HepG2 (cell line): ENCODE measurements at regions not wholly inside any gene's neighbourhood (a gene's known extent, or its start where the extent isn't known, plus 50 kb on each side); places are given as distances from the start of the nearest gene placed in this dataset.

Experiments used
- ATAC-seq: fragments of 200-7000 bp; cut with Tn5 transposase; 3 replicates; pipeline ENCODE4 v1.9.1; 2020; ENCODE audit warnings: mild to moderate bottlenecking, moderate library complexity
- BruUV-seq: library from RNA; stranded (reverse); fragments of 400-500 nt; replicated peaks from 2 replicates; lab custom pipeline; 2021; lab: Mats Ljungman, UMichigan
- CTCF ChIA-PET: fragments of 300-600 bp; formaldehyde crosslinking; extraction: SDS; loops from one replicate; lab custom pipeline; 2021; ENCODE audit warnings: low total read pairs, inconsistent platforms, low intra/inter-chr PET ratio; lab: Yijun Ruan, JAX
- POLR2A ChIA-PET: fragments of 350-600 bp; sonication (Branson Sonifier 250); formaldehyde crosslinking; loops from one replicate; lab custom pipeline; 2020; ENCODE audit warnings: antibody characterized with exemption, inconsistent platforms; lab: Yijun Ruan, JAX
- DNase-seq: peaks from one replicate; pipeline ENCODE4 v3.0.0-alpha.2; 2015; ENCODE audit warnings: low spot score
- FAIRE-seq: peaks from 3 replicates; lab custom pipeline; 2011; peaks lifted over from hg19 to GRCh38; lab: Jason Lieb, UNC
- H2AFZ ChIP-seq: one replicate; pipeline ENCODE4 v1.6.1; 2011; ENCODE audit warnings: low read length, inconsistent platforms
- H3K27ac ChIP-seq: fragments of 300-600 bp; 3 replicates; pipeline ENCODE4 v1.8.0; 2011; ENCODE audit warnings: mixed run types, mild to moderate bottlenecking, mixed read lengths, low read length, inconsistent platforms; ENCODE audit not compliant: insufficient read depth; ENCODE audit errors: extremely low read length
- H3K27me3 ChIP-seq, 2 experiments: fragments of 200-600 bp in 1 of 2; 2 replicates in 1 of 2; 3 replicates in 1 of 2; pipeline versions ENCODE4 v1.6.0 to v1.8.0; 2011; ENCODE audit warnings: low read length in 2 of 2, mild to moderate bottlenecking in 2 of 2, moderate library complexity in 2 of 2, inconsistent platforms in 1 of 2; ENCODE audit not compliant: insufficient read depth in 2 of 2, control insufficient read depth in 1 of 2
- H3K36me3 ChIP-seq, 2 experiments: fragments of 200-600 bp in 1 of 2; replicated peaks in 1 of 2; 2 replicates in 1 of 2; 3 replicates in 1 of 2; pipeline versions ENCODE4 v1.5.1 to v1.8.0; 2011; ENCODE audit warnings: low read length in 2 of 2, inconsistent platforms in 1 of 2; ENCODE audit not compliant: insufficient read depth in 2 of 2, control insufficient read depth in 1 of 2
- H3K4me1 ChIP-seq: 2 replicates; pipeline ENCODE4 v1.5.1; 2012; ENCODE audit warnings: low read length, inconsistent platforms; ENCODE audit not compliant: insufficient read depth
- H3K4me2 ChIP-seq: 2 replicates; pipeline ENCODE4 v1.6.0; 2011; ENCODE audit warnings: low read depth, low read length, inconsistent platforms
- H3K4me3 ChIP-seq, 3 experiments: fragments of 200-600 bp in 1 of 3; sonication (generic), shearing (Covaris generic) in 1 of 3; replicated peaks in 1 of 3; 2 replicates each; pipeline ENCODE4 v1.5.1; 2011 to 2016; ENCODE audit warnings: low read length in 3 of 3, inconsistent platforms in 2 of 3, low read depth in 2 of 3, mild to moderate bottlenecking in 2 of 3, control low read depth in 1 of 3, mixed read lengths in 1 of 3; ENCODE audit not compliant: insufficient read depth in 1 of 3
- H3K79me2 ChIP-seq: one replicate; pipeline ENCODE4 v1.6.1; 2011; ENCODE audit warnings: low read length, inconsistent platforms; ENCODE audit not compliant: insufficient read depth
- H3K9ac ChIP-seq: 2 replicates; pipeline ENCODE4 v1.6.0; 2011; ENCODE audit warnings: mild to moderate bottlenecking, low read depth, low read length, inconsistent platforms; ENCODE audit not compliant: insufficient read depth
- H3K9me3 ChIP-seq: 2 replicates; pipeline ENCODE4 v1.5.1; 2012; ENCODE audit warnings: mild to moderate bottlenecking, low read length
- H4K20me1 ChIP-seq: 2 replicates; pipeline ENCODE4 v1.6.0; 2011; ENCODE audit warnings: inconsistent platforms, mild to moderate bottlenecking, low read length, moderate library complexity; ENCODE audit not compliant: insufficient read depth
- CTCF ChIP-seq: sonication (generic); formaldehyde crosslinking; IDR thresholded peaks from 2 replicates; pipeline ENCODE4 v1.5.0; 2020; ENCODE audit warnings: mild to moderate bottlenecking, missing genetic modification reagents, moderate library complexity
- HDAC2 ChIP-seq: sonication (generic); formaldehyde crosslinking; IDR thresholded peaks from 2 replicates; pipeline ENCODE4 v1.4.0; 2020; ENCODE audit warnings: missing genetic modification reagents
- NCOA5 ChIP-seq: sonication (generic); formaldehyde crosslinking; IDR thresholded peaks from 2 replicates; pipeline ENCODE4 v1.4.0; 2020; ENCODE audit warnings: missing genetic modification reagents
- RAD21 ChIP-seq: fragments of 450-650 bp; formaldehyde crosslinking; IDR thresholded peaks from 2 replicates; pipeline ENCODE4 v1.5.0; 2020; ENCODE audit warnings: mild to moderate bottlenecking
- STAG1 ChIP-seq: sonication (generic); formaldehyde crosslinking; IDR thresholded peaks from 2 replicates; pipeline ENCODE4 v1.4.0; 2020; ENCODE audit warnings: missing genetic modification reagents
- TERF1 ChIP-seq: sonication (generic); formaldehyde crosslinking; IDR thresholded peaks from 2 replicates; pipeline ENCODE4 v1.8.0; 2022; ENCODE audit warnings: mild to moderate bottlenecking, missing genetic modification reagents, moderate library complexity
- XRCC5 ChIP-seq: fragments of 200-400 bp; formaldehyde crosslinking; optimal IDR thresholded peaks from 2 replicates; pipeline ENCODE3; 2017; ENCODE audit warnings: mild to moderate bottlenecking, low read length
- ZNF678 ChIP-seq: sonication (generic); formaldehyde crosslinking; IDR thresholded peaks from 2 replicates; pipeline ENCODE4 v1.4.0; 2020; ENCODE audit warnings: mild to moderate bottlenecking, missing genetic modification reagents
- ZNF713 ChIP-seq: sonication (generic); formaldehyde crosslinking; IDR thresholded peaks from 2 replicates; pipeline ENCODE4 v1.4.0; 2020; ENCODE audit warnings: mild to moderate bottlenecking, missing genetic modification reagents
- ZNF891 ChIP-seq: sonication (generic); formaldehyde crosslinking; IDR thresholded peaks from 2 replicates; pipeline ENCODE4 v1.5.0; 2020; ENCODE audit warnings: mild to moderate bottlenecking, missing genetic modification reagents
- WGBS: methylation state at CpG from one replicate; pipeline ENCODE4 v1.1.6; 2017; ENCODE audit warnings: low lambda C conversion rate; 5-methylcytosine and 5-hydroxymethylcytosine counted together
- in situ Hi-C: cut with HindIII; loops from 2 replicates; pipeline ENCODE4 v1.10.0; 2017; ENCODE audit warnings: low pct_unique_long_range_greater_than_20kb; ENCODE audit not compliant: extremely low pct_ligation_motif_present
- intact Hi-C: fragments of 100-400 bp; cut with micrococcal nuclease; formaldehyde crosslinking; loops from one replicate; pipeline ENCODE4 v1.10.0; 2022; ENCODE audit not compliant: unreplicated experiment

DNA sequence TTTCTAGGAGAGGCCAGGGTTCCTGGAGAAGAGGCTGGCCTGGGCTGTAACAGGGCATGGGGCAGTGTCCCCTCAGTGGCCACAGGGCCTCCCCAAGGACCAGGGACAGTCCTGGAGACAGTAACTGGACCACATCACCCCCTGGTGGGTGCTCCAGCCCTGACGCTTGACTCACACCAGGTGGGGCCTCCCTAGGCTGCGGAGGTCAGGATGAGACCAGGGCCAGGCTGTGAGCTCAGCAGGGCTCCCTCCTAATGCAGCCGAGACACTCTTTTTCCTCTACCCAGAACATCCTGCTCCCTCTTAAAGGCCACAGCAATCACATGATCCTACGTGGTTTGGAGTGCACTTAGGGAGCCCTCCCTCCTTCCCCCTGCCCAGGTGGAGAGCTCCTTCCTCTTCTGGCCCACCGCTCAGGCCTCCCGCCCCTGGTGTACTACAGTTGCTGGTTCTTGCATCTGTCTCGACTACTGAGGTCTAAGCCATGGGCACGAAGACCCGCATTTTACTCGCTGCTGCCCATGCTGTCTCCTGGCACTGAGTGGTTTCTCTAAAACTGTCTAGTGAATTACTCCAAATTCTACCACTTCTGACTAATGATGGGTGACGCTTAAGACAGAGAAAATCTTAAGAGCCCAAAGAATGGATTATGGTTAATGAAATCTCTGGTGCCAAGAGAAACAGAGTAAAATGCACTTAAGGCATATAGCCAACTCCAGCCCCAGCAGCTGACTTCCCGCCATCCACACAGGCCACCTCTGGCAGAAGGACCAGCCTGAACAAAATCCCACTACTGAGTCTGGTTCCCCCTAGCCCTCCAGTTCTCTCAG is 166.1 kb upstream of the CST7 start:
- H3K36me3 ChIP-seq = no peaks in the 10 kb centered on the region
- H3K27ac ChIP-seq = no peak overlapping the region
- no peak overlapping the region for H3K9ac ChIP-seq
- ATAC-seq (peak; percentile 77), DNase-seq (peak; percentile 24), FAIRE-seq (no peak)
- intact Hi-C loops (loop anchor here (5.0 kb wide), 1 partner anchor 846 kb away; no protein-coding TSS in a partner anchor), in situ Hi-C loops (no loop called here)
- H3K4me2 ChIP-seq = no peak overlapping the region
- no peaks in the 10 kb centered on the region for H3K79me2 ChIP-seq
- ChIA-PET CTCF (no interaction called here), POLR2A (no interaction called here)
- 25% methylated on average over 12 of the region's 12 CpGs for WGBS
- H4K20me1 ChIP-seq = no peaks in the 10 kb centered on the region
- peaks cover 3 to 9% of the 10 kb centered on the region in 2 experiments; a peak in 2 of 5 replicates for H3K27me3 ChIP-seq
- no peaks in the 10 kb centered on the region for H3K4me1 ChIP-seq
- no peak overlapping the region for H2AFZ ChIP-seq
- no TSS peak for BruUV-seq
- no peak for TF ChIP-seq HDAC2 (CRISPR knock-in tag)
- TF ChIP-seq CTCF (CRISPR knock-in tag) = peak; percentile 62
- 0 out of 2 replicates have a peak, but pooled peaks have one; percentile 27 for TF ChIP-seq RAD21 (CRISPR knock-in tag)
- TF ChIP-seq TERF1 (CRISPR knock-in tag) = no peak
- TF ChIP-seq XRCC5 = peak; percentile 72
- TF ChIP-seq ZNF713 = no peak
- TF ChIP-seq STAG1 (CRISPR knock-in tag) = peak; percentile 69
- 0 out of 2 replicates have a peak, but pooled peaks have one; percentile 20 for TF ChIP-seq ZNF891 (CRISPR knock-in tag)
- TF ChIP-seq NCOA5 (CRISPR knock-in tag) = no peak
- TF ChIP-seq ZNF678 (CRISPR knock-in tag) = no peak
- no peak overlapping the region for H3K4me3 ChIP-seq
- no peaks in the 10 kb centered on the region for H3K9me3 ChIP-seq
